ENCODE measurements at regions not wholly inside any gene's neighbourhood (a gene's known extent, or its start where the extent isn't known, plus 50 kb on each side); places are given as distances from the start of the nearest gene placed in this dataset.

- H3K27ac ChIP-seq, result no peak overlapping the region
- TF ChIP-seq POLR2A (IDR thresholded peaks at IDR 0.05) (no peak), CTCF (IDR thresholded peaks at IDR 0.05) (no peak)
- 76 to 80% (median 78%) methylated on average over 9 of the region's 9 CpGs for WGBS, 4 donors
- peaks cover 0 to 4% (median 0%) of the 10 kb centered on the region in 9 donors for H3K27me3 ChIP-seq
- peaks cover 0 to 15% (median 0%) of the 10 kb centered on the region in 12 donors for H3K9me3 ChIP-seq
- H3K36me3 ChIP-seq, result no peaks in the 10 kb centered on the region
- H3K4me1 ChIP-seq, result no peaks in the 10 kb centered on the region
- ATAC-seq, result no peak
- intact Hi-C loops (cut with DNase I), result no loop called here
- DNase-seq, result no peak
- H3K4me3 ChIP-seq, result no peak overlapping the region
These were observed 96.5 kb upstream of the CLDN14 start for GRCh38 chr21:36576441-36576840.

- ATAC-seq (no peak), DNase-seq (no peak)
- no peak overlapping the region for H3K4me3 ChIP-seq
- WGBS, 4 donors, result 69 to 86% (median 74%) methylated on average over 1 of the region's 1 CpG
- TF ChIP-seq POLR2A (IDR thresholded peaks at IDR 0.05), result no peak
- H3K27ac ChIP-seq, result no peak overlapping the region
- peaks cover 0 to 6% (median 0%) of the 10 kb centered on the region in 12 donors for H3K9me3 ChIP-seq
- no peaks in the 10 kb centered on the region for H3K4me1 ChIP-seq
- no peaks in the 10 kb centered on the region for H3K36me3 ChIP-seq
- peaks cover 0 to 8% (median 0%) of the 10 kb centered on the region in 9 donors for H3K27me3 ChIP-seq
- intact Hi-C loops (cut with DNase I), result no loop called here
These were observed 100.0 kb upstream of the CLDN14 start for GRCh38 chr21:36579898-36580297.

- no peaks in the 10 kb centered on the region for H3K4me1 ChIP-seq
- DNase-seq (no peak), ATAC-seq (no peak)
- no peaks in the 10 kb centered on the region for H3K36me3 ChIP-seq
- H3K27ac ChIP-seq, result no peak overlapping the region
- peaks cover 0 to 8% (median 0%) of the 10 kb centered on the region in 9 donors for H3K27me3 ChIP-seq
- WGBS, 4 donors, result 75 to 82% (median 77%) methylated on average over 6 of the region's 6 CpGs
- peaks cover 0 to 10% (median 0%) of the 10 kb centered on the region in 12 donors for H3K9me3 ChIP-seq
- TF ChIP-seq POLR2A (IDR thresholded peaks at IDR 0.05), result no peak
- TF ChIP-seq CTCF (IDR thresholded peaks at IDR 0.05), result no peak
- H3K4me3 ChIP-seq, result no peak overlapping the region
- intact Hi-C loops (cut with DNase I), result no loop called here
These were observed 102.3 kb upstream of the CLDN14 start for GRCh38 chr21:36582271-36582670.

GRCh38 chr21:36583591-36583990, 103.7 kb upstream of the CLDN14 start:
- ATAC-seq (no peak), DNase-seq (no peak)
- Histone ChIP-seq H3K4me1 (no peaks in the 10 kb centered on the region), H3K27me3 (peaks cover 0 to 8% (median 0%) of the 10 kb centered on the region in 9 donors), H3K4me3 (no peak overlapping the region), H3K27ac (no peak overlapping the region), H3K9me3 (peaks cover 0 to 9% (median 0%) of the 10 kb centered on the region in 12 donors), H3K36me3 (no peaks in the 10 kb centered on the region)
- intact Hi-C loops (cut with DNase I), result no loop called here
- WGBS, 4 donors, result 46 to 64% (median 52%) methylated on average over 4 to 5 of the region's 5 CpGs
- no peak for TF ChIP-seq CTCF (IDR thresholded peaks at IDR 0.05)
- no peak for TF ChIP-seq POLR2A (IDR thresholded peaks at IDR 0.05)
